K562 (cell line): ENCODE measurements at regions not wholly inside any gene's neighbourhood (a gene's known extent, or its start where the extent isn't known, plus 50 kb on each side); places are given as distances from the start of the nearest gene placed in this dataset.

Experiments used
- ATAC-seq: fragments of 200-7000 bp; cut with Tn5 transposase; 3 replicates; pipeline ENCODE4 v1.9.1; 2020; ENCODE audit warnings: moderate library complexity
- BruUV-seq: library from RNA; stranded (reverse); fragments of 400-500 nt; replicated peaks from 2 replicates; lab custom pipeline; 2021; lab: Mats Ljungman, UMichigan
- CTCF ChIA-PET: fragments of 300-600 bp; formaldehyde crosslinking; extraction: SDS; loops from one replicate; lab custom pipeline; 2021; ENCODE audit warnings: low intra/inter-chr PET ratio; lab: Yijun Ruan, JAX
- POLR2A ChIA-PET: fragments of 300-600, 350-650 bp; sonication (Branson Sonifier 250); formaldehyde crosslinking; extraction: SDS; loops from one replicate; lab custom pipeline; 2021; ENCODE audit warnings: antibody characterized with exemption, inconsistent platforms; lab: Yijun Ruan, JAX
- DNase-seq, 4 experiments: peaks; one replicate each; pipeline versions ENCODE4 v3.0.0 to v3.0.0-alpha.2; 2011 to 2018; ENCODE audit warnings: low spot score in 3 of 4, mixed read lengths in 3 of 4; ENCODE audit errors: extremely low read depth in 1 of 4
- FAIRE-seq: peaks from 2 replicates; lab custom pipeline; 2011; peaks lifted over from hg19 to GRCh38; lab: Jason Lieb, UNC
- H2AFZ ChIP-seq: 2 replicates; pipeline ENCODE4 v1.6.0; 2011; ENCODE audit warnings: low read depth, low read length, control low read depth, inconsistent platforms
- H3K27ac ChIP-seq: fragments of 200-600 bp; 3 replicates; pipeline ENCODE4 v1.8.0; 2011; ENCODE audit warnings: low read depth, mild to moderate bottlenecking, control low read depth, inconsistent platforms, low read length, moderate library complexity, mixed read lengths; ENCODE audit errors: extremely low read depth
- H3K27me3 ChIP-seq, 2 experiments: fragments of 300-600 bp in 1 of 2; 2 replicates in 1 of 2; 3 replicates in 1 of 2; pipeline versions ENCODE4 v1.6.0 to v1.8.0; 2011; ENCODE audit warnings: inconsistent platforms in 2 of 2, low read length in 2 of 2, mild to moderate bottlenecking in 1 of 2, mixed read lengths in 1 of 2, moderate library complexity in 1 of 2; ENCODE audit not compliant: control insufficient read depth in 2 of 2, insufficient read depth in 2 of 2
- H3K36me3 ChIP-seq: fragments of 300-600 bp; 3 replicates; pipeline ENCODE4 v1.8.0; 2011; ENCODE audit warnings: mild to moderate bottlenecking, low read length, inconsistent platforms; ENCODE audit not compliant: control insufficient read depth, insufficient read depth
- H3K4me1 ChIP-seq, 2 experiments: fragments of 200-600 bp in 1 of 2; replicated peaks in 1 of 2; 2 replicates in 1 of 2; 3 replicates in 1 of 2; pipeline versions ENCODE4 v1.5.1 to v1.8.0; 2011; ENCODE audit warnings: inconsistent platforms in 2 of 2, low read length in 2 of 2, mild to moderate bottlenecking in 1 of 2, mixed read lengths in 1 of 2, moderate library complexity in 1 of 2; ENCODE audit not compliant: control insufficient read depth in 2 of 2, insufficient read depth in 2 of 2
- H3K4me2 ChIP-seq: 2 replicates; pipeline ENCODE4 v1.6.1; 2011; ENCODE audit warnings: low read length, control low read depth, inconsistent platforms, mixed read lengths; ENCODE audit not compliant: insufficient read depth
- H3K4me3 ChIP-seq: fragments of 200-600 bp; sonication (generic), shearing (Covaris generic); 2 replicates; pipeline ENCODE4 v1.5.1; 2016; ENCODE audit warnings: control low read depth, inconsistent platforms
- H3K79me2 ChIP-seq: fragments of 200-600 bp; 3 replicates; pipeline ENCODE4 v1.8.0; 2011; ENCODE audit warnings: low read length, inconsistent platforms; ENCODE audit not compliant: control insufficient read depth, insufficient read depth
- H3K9ac ChIP-seq, 2 experiments: 2 replicates each; pipeline versions ENCODE4 v1.6.0 to v1.6.1; 2011; ENCODE audit warnings: low read depth in 2 of 2, low read length in 2 of 2, control low read depth in 1 of 2, inconsistent platforms in 1 of 2, mild to moderate bottlenecking in 1 of 2, mixed read lengths in 1 of 2; ENCODE audit not compliant: insufficient read depth in 1 of 2
- H3K9me1 ChIP-seq: one replicate; pipeline ENCODE4 v1.6.0; 2011; ENCODE audit warnings: inconsistent platforms, mild to moderate bottlenecking, low read length, moderate library complexity; ENCODE audit not compliant: control insufficient read depth, insufficient read depth
- H3K9me3 ChIP-seq: replicated peaks from 2 replicates; pipeline ENCODE4 v1.5.1; 2011; ENCODE audit warnings: low read depth, low read length, inconsistent platforms; ENCODE audit not compliant: control insufficient read depth, insufficient read depth
- H4K20me1 ChIP-seq: replicated peaks from 2 replicates; pipeline ENCODE4 v1.6.1; 2011; ENCODE audit warnings: low read length, inconsistent platforms, mixed read lengths; ENCODE audit not compliant: control insufficient read depth, insufficient read depth
- DIDO1 ChIP-seq: fragments of 450-650 bp; IDR thresholded peaks from 2 replicates; pipeline ENCODE4 v1.6.1; 2016; ENCODE audit warnings: low read depth, missing biosample characterization, missing genetic modification characterization
- GATA2 ChIP-seq: sonication (generic); formaldehyde crosslinking; IDR thresholded peaks from 2 replicates; pipeline ENCODE4 v1.4.0; 2020; ENCODE audit warnings: mild to moderate bottlenecking, missing genetic modification reagents
- ZFP30 ChIP-seq: fragments of 250-450 bp; sonication (Bioruptor Pico); IDR thresholded peaks from 2 replicates; pipeline ENCODE4 v1.8.0; 2022; ENCODE audit warnings: moderate library complexity, mild to moderate bottlenecking, inconsistent platforms, borderline replicate concordance
- ZFPM2 ChIP-seq: fragments of 250-450 bp; sonication (Bioruptor Pico); IDR thresholded peaks from 2 replicates; pipeline ENCODE4 v1.5.1; 2022; ENCODE audit warnings: mild to moderate bottlenecking
- ZNF589 ChIP-seq: fragments of 200-800 bp; sonication (Bioruptor generic); IDR thresholded peaks from 2 replicates; pipeline ENCODE4 v1.6.1; 2016; ENCODE audit warnings: low read depth, missing genetic modification characterization, missing compliant biosample characterization
- in situ Hi-C: fragments of 300-500 bp; cut with MboI; formaldehyde crosslinking; loops from 4 replicates; pipeline ENCODE4 v1.15.0; 2018; ENCODE audit warnings: inconsistent platforms, mixed read lengths
- intact Hi-C: fragments of 100-400 bp; cut with micrococcal nuclease; formaldehyde crosslinking; loops from 2 replicates; pipeline ENCODE4 v1.14.2; 2022
- TF ChIP-seq, protein P1 (sequence below): fragments of 450-650 bp; formaldehyde crosslinking; IDR thresholded peaks from 2 replicates; pipeline ENCODE4 v1.4.0; 2020; ENCODE audit warnings: mild to moderate bottlenecking, moderate library complexity

DNA sequence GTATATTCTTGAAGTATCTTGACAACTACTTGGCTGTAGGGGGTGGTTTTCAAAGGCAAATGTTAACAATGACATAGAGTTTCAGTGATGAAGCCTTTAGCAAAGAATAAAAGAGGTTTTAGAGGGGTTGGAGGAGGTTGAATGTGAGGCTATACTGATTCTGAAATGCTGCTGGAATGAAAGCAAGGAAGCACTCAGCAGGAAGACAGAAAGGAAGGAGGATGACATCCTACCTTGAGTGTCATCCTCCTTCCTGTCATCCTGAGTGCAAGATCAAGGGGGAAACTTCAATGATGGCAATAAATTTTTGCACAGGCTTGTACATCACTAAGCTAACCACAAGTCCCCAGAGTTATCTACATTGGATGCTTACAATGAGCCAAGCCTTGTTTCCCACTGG is 120.5 kb downstream of the APIP start:
- ATAC-seq (no peak), DNase-seq (no peak), FAIRE-seq (no peak)
- Histone ChIP-seq H3K9me3 (peaks cover 2% of the 10 kb centered on the region; the same call in 1 of the 2 replicates), H3K79me2 (no peaks in the 10 kb centered on the region), H3K4me3 (no peak overlapping the region), H3K4me1 (no peaks in the 10 kb centered on the region; a peak in 2 of 5 replicates), H3K27me3 (no peaks in the 10 kb centered on the region), H3K4me2 (no peak overlapping the region), H3K27ac (no peak overlapping the region), H4K20me1 (no peaks in the 10 kb centered on the region), H3K36me3 (no peaks in the 10 kb centered on the region), H3K9me1 (no peaks in the 10 kb centered on the region), H2AFZ (no peak overlapping the region), H3K9ac (no peak overlapping the region)
- ChIA-PET CTCF (no interaction called here), POLR2A (interaction anchor here (1.2 kb wide), 1 partner anchor 21 kb away, joined by 4 read pairs; no protein-coding TSS in a partner anchor)
- intact Hi-C loops, result no loop called here
- in situ Hi-C loops, result no loop called here
- no TSS peak for BruUV-seq
- TF ChIP-seq DIDO1 (no peak), GATA2 (CRISPR knock-in tag) (no peak), ZFPM2 (CRISPR knock-in tag) (no peak), ZNF589 (CRISPR knock-in tag) (no peak), ZFP30 (CRISPR knock-in tag) (no peak)
- TF ChIP-seq, protein P1, sequence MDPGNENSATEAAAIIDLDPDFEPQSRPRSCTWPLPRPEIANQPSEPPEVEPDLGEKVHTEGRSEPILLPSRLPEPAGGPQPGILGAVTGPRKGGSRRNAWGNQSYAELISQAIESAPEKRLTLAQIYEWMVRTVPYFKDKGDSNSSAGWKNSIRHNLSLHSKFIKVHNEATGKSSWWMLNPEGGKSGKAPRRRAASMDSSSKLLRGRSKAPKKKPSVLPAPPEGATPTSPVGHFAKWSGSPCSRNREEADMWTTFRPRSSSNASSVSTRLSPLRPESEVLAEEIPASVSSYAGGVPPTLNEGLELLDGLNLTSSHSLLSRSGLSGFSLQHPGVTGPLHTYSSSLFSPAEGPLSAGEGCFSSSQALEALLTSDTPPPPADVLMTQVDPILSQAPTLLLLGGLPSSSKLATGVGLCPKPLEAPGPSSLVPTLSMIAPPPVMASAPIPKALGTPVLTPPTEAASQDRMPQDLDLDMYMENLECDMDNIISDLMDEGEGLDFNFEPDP (CRISPR knock-in tag), result no peak
